ENCODE measurements at regions not wholly inside any gene's neighbourhood (a gene's known extent, or its start where the extent isn't known, plus 50 kb on each side); places are given as distances from the start of the nearest gene placed in this dataset.

DNA sequence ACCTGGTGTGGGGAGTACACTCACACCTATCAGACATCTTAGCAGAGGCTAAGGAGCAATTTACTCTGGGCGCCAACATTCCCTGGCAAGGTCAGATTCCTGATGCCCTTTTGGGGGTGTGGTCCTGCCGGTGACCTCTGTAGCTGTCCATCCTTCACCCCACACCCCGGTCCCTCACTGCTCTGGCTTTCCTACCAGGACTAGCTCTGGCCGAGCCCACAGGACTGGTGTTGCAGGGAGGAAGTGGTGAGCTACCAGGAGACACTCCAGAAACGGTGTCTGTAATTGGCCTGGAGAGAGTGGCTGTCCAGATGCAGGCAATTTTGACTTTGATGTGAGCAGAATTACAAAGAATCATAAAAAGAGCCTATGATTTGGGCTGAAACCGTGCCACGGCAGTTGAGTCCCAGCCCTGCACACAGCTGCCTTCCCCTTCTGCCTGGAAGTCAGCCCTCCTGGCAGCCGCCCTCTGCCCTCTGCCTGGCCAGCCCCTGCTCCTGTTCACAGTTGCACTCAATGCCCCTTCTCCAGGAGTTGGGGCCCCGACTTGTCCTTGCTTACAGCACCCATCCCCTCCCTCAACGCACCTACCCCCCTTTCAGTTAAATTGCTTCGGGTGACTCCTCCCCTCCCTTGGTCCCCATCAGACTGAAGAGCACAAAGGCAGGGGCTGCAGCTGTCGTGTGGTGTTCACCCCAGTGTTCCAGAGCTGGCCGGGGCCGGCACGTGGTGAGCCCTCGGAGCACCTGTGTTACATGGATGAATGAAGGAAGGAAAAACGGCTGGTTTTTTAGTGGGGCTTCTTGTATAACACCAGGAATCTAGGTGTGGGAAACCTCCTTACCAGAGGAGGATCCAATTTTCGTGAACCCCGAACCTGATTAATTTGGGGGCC, 80.2 kb upstream of the TPM1 start:
- TF ChIP-seq, protein P1, sequence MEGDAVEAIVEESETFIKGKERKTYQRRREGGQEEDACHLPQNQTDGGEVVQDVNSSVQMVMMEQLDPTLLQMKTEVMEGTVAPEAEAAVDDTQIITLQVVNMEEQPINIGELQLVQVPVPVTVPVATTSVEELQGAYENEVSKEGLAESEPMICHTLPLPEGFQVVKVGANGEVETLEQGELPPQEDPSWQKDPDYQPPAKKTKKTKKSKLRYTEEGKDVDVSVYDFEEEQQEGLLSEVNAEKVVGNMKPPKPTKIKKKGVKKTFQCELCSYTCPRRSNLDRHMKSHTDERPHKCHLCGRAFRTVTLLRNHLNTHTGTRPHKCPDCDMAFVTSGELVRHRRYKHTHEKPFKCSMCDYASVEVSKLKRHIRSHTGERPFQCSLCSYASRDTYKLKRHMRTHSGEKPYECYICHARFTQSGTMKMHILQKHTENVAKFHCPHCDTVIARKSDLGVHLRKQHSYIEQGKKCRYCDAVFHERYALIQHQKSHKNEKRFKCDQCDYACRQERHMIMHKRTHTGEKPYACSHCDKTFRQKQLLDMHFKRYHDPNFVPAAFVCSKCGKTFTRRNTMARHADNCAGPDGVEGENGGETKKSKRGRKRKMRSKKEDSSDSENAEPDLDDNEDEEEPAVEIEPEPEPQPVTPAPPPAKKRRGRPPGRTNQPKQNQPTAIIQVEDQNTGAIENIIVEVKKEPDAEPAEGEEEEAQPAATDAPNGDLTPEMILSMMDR (IDR thresholded peaks at IDR 0.05) = no peak
- no peak for TF ChIP-seq POLR2A (IDR thresholded peaks at IDR 0.05)
